ENCODE measurements at regions not wholly inside any gene's neighbourhood (a gene's known extent, or its start where the extent isn't known, plus 50 kb on each side); places are given as distances from the start of the nearest gene placed in this dataset.

DNA sequence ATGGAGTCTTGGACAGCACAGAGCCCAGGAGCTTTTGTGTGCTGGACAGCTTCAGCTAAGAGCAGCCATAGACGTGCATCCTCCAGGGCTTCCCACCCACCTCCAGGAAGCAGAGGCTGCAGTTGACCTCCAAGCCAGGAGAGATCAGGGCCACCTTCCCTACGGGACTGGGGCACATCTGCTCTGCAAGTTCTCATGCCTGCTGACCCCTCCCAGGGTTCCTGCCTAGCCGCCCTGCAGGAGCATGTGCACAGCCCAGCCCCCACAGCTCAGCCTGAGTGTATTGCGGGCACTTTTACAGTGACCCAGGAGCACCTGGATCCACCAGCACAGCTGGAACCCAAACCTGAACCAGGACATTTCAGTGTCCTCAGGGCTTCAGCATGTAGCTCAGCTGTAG is 915.2 kb downstream of the RPS29 start:
- TF ChIP-seq, protein P1, sequence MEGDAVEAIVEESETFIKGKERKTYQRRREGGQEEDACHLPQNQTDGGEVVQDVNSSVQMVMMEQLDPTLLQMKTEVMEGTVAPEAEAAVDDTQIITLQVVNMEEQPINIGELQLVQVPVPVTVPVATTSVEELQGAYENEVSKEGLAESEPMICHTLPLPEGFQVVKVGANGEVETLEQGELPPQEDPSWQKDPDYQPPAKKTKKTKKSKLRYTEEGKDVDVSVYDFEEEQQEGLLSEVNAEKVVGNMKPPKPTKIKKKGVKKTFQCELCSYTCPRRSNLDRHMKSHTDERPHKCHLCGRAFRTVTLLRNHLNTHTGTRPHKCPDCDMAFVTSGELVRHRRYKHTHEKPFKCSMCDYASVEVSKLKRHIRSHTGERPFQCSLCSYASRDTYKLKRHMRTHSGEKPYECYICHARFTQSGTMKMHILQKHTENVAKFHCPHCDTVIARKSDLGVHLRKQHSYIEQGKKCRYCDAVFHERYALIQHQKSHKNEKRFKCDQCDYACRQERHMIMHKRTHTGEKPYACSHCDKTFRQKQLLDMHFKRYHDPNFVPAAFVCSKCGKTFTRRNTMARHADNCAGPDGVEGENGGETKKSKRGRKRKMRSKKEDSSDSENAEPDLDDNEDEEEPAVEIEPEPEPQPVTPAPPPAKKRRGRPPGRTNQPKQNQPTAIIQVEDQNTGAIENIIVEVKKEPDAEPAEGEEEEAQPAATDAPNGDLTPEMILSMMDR (IDR thresholded peaks at IDR 0.05; ENCODE audit: low read depth, low read length, poor library complexity, severe bottlenecking), result no peak
- TF ChIP-seq EZH2phosphoT487 (IDR thresholded peaks at IDR 0.05; ENCODE audit: borderline replicate concordance, low read length), result no peak
